ENCODE measurements at regions not wholly inside any gene's neighbourhood (a gene's known extent, or its start where the extent isn't known, plus 50 kb on each side); places are given as distances from the start of the nearest gene placed in this dataset.

DNA sequence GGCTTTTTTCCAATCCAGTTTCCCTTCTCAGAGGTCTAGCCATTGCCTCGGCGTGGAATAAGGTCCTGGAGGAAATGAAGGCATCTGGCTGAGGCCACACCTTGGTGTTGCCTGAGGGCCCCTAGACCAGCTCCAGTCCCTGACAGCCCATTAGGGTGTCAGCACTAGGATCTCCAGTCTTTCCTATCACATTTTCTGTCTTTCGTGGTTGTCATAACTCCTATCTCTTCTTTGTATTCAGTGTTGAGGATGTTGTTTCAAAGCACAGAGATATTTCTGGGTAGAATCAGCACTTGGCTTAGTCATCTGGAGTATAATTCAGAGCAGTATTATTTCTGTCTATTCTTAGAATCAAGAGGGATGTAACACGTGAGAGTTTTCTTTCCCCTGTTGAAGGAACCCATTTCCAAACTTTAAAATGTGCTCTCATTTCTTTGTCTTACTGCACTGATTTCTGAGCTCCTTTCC is 844.3 kb downstream of the KCNT2 start:
- Histone ChIP-seq H3K27me3 (ENCODE audit: control insufficient read depth in 2 of 2, insufficient read depth in 2 of 2, low read length in 2 of 2) (no peaks in the 10 kb centered on the region), H3K9me3 (replicated peaks; ENCODE audit: control insufficient read depth, insufficient read depth, low read depth, low read length) (no peaks in the 10 kb centered on the region), H3K4me1 (replicated peaks in 1 of 2; ENCODE audit: control insufficient read depth in 2 of 2, insufficient read depth in 2 of 2, low read length in 2 of 2) (peaks cover 0 to 5% of the 10 kb centered on the region in 2 experiments; a peak in 2 of 5 replicates), H4K20me1 (replicated peaks; ENCODE audit: control insufficient read depth, insufficient read depth, low read length) (no peaks in the 10 kb centered on the region), H3K27ac (ENCODE audit: extremely low read depth, low read depth, low read length) (peak overlapping the region; percentile 55; the same call in 2 of the 3 replicates), H2AFZ (ENCODE audit: low read depth, low read length) (peak overlapping the region; percentile 95), H3K9ac (ENCODE audit: insufficient read depth in 1 of 2, low read depth in 2 of 2, low read length in 2 of 2) (peak overlapping the region; percentile 30 to 79; a peak in 3 of 4 replicates), H3K4me2 (ENCODE audit: insufficient read depth, low read length) (peak overlapping the region; percentile 79), H3K9me1 (ENCODE audit: control insufficient read depth, insufficient read depth, low read length) (no peaks in the 10 kb centered on the region), H3K79me2 (ENCODE audit: control insufficient read depth, insufficient read depth, low read length) (no peaks in the 10 kb centered on the region), H3K36me3 (ENCODE audit: control insufficient read depth, insufficient read depth, low read length) (no peaks in the 10 kb centered on the region), H3K4me3 (peak overlapping the region; percentile 38)
- CTCF ChIA-PET (ENCODE audit: low intra/inter-chr PET ratio): no interaction called here
- peak; percentile 87 for ATAC-seq
- no TSS peak for BruUV-seq (replicated peaks)
- DNase-seq (ENCODE audit: extremely low read depth in 1 of 4, low spot score in 3 of 4): peak in 1 of 4 experiments; percentile 11
- POLR2A ChIA-PET: no interaction called here
- WGBS (ENCODE audit: insufficient coverage, low coverage, missing lambda C conversion rate): 0% methylated on average over 4 of the region's 4 CpGs
- in situ Hi-C loops (cut with MboI) (no loop called here), intact Hi-C loops (cut with micrococcal nuclease) (no loop called here)
- no peak for FAIRE-seq
- TF ChIP-seq RFX1 (IDR thresholded peaks at IDR 0.05): peak; percentile 70
- TF ChIP-seq, protein P1, sequence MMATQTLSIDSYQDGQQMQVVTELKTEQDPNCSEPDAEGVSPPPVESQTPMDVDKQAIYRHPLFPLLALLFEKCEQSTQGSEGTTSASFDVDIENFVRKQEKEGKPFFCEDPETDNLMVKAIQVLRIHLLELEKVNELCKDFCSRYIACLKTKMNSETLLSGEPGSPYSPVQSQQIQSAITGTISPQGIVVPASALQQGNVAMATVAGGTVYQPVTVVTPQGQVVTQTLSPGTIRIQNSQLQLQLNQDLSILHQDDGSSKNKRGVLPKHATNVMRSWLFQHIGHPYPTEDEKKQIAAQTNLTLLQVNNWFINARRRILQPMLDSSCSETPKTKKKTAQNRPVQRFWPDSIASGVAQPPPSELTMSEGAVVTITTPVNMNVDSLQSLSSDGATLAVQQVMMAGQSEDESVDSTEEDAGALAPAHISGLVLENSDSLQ (IDR thresholded peaks at IDR 0.05): peak; percentile 51
- 0 out of 2 replicates have a peak, but pooled peaks have one; percentile 22 for TF ChIP-seq MEF2D (tag; conservative IDR thresholded peaks at IDR 0.05; ENCODE audit: low read depth)
- TF ChIP-seq MEIS2 (IDR thresholded peaks at IDR 0.05; ENCODE audit: partially characterized antibody): peak; percentile 26
- TF ChIP-seq, protein P2, sequence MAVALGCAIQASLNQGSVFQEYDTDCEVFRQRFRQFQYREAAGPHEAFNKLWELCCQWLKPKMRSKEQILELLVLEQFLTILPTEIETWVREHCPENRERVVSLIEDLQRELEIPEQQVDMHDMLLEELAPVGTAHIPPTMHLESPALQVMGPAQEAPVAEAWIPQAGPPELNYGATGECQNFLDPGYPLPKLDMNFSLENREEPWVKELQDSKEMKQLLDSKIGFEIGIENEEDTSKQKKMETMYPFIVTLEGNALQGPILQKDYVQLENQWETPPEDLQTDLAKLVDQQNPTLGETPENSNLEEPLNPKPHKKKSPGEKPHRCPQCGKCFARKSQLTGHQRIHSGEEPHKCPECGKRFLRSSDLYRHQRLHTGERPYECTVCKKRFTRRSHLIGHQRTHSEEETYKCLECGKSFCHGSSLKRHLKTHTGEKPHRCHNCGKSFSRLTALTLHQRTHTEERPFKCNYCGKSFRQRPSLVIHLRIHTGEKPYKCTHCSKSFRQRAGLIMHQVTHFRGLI (CRISPR knock-in tag; IDR thresholded peaks at IDR 0.05): no peak
- TF ChIP-seq, protein P3, sequence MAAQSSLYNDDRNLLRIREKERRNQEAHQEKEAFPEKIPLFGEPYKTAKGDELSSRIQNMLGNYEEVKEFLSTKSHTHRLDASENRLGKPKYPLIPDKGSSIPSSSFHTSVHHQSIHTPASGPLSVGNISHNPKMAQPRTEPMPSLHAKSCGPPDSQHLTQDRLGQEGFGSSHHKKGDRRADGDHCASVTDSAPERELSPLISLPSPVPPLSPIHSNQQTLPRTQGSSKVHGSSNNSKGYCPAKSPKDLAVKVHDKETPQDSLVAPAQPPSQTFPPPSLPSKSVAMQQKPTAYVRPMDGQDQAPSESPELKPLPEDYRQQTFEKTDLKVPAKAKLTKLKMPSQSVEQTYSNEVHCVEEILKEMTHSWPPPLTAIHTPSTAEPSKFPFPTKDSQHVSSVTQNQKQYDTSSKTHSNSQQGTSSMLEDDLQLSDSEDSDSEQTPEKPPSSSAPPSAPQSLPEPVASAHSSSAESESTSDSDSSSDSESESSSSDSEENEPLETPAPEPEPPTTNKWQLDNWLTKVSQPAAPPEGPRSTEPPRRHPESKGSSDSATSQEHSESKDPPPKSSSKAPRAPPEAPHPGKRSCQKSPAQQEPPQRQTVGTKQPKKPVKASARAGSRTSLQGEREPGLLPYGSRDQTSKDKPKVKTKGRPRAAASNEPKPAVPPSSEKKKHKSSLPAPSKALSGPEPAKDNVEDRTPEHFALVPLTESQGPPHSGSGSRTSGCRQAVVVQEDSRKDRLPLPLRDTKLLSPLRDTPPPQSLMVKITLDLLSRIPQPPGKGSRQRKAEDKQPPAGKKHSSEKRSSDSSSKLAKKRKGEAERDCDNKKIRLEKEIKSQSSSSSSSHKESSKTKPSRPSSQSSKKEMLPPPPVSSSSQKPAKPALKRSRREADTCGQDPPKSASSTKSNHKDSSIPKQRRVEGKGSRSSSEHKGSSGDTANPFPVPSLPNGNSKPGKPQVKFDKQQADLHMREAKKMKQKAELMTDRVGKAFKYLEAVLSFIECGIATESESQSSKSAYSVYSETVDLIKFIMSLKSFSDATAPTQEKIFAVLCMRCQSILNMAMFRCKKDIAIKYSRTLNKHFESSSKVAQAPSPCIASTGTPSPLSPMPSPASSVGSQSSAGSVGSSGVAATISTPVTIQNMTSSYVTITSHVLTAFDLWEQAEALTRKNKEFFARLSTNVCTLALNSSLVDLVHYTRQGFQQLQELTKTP (IDR thresholded peaks at IDR 0.05; ENCODE audit: low read depth in 1 of 2, partially characterized antibody in 2 of 2): no peak
- TF ChIP-seq THRAP3 (IDR thresholded peaks at IDR 0.05; ENCODE audit: borderline replicate concordance): no peak
- peak; percentile 69 for TF ChIP-seq NFIC (IDR thresholded peaks at IDR 0.05)
- no peak for TF ChIP-seq HOXB6 (CRISPR knock-in tag; IDR thresholded peaks at IDR 0.05; ENCODE audit: borderline replicate concordance)
- TF ChIP-seq, protein P4, sequence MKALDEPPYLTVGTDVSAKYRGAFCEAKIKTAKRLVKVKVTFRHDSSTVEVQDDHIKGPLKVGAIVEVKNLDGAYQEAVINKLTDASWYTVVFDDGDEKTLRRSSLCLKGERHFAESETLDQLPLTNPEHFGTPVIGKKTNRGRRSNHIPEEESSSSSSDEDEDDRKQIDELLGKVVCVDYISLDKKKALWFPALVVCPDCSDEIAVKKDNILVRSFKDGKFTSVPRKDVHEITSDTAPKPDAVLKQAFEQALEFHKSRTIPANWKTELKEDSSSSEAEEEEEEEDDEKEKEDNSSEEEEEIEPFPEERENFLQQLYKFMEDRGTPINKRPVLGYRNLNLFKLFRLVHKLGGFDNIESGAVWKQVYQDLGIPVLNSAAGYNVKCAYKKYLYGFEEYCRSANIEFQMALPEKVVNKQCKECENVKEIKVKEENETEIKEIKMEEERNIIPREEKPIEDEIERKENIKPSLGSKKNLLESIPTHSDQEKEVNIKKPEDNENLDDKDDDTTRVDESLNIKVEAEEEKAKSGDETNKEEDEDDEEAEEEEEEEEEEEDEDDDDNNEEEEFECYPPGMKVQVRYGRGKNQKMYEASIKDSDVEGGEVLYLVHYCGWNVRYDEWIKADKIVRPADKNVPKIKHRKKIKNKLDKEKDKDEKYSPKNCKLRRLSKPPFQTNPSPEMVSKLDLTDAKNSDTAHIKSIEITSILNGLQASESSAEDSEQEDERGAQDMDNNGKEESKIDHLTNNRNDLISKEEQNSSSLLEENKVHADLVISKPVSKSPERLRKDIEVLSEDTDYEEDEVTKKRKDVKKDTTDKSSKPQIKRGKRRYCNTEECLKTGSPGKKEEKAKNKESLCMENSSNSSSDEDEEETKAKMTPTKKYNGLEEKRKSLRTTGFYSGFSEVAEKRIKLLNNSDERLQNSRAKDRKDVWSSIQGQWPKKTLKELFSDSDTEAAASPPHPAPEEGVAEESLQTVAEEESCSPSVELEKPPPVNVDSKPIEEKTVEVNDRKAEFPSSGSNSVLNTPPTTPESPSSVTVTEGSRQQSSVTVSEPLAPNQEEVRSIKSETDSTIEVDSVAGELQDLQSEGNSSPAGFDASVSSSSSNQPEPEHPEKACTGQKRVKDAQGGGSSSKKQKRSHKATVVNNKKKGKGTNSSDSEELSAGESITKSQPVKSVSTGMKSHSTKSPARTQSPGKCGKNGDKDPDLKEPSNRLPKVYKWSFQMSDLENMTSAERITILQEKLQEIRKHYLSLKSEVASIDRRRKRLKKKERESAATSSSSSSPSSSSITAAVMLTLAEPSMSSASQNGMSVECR (CRISPR knock-in tag; IDR thresholded peaks at IDR 0.05): 0 out of 2 replicates have a peak, but pooled peaks have one; percentile 8
- TF ChIP-seq FOXP1 (CRISPR knock-in tag; IDR thresholded peaks at IDR 0.05): 0 out of 2 replicates have a peak, but pooled peaks have one; percentile 28

All from K562 (cell line).